ENCODE measurements at regions not wholly inside any gene's neighbourhood (a gene's known extent, or its start where the extent isn't known, plus 50 kb on each side); places are given as distances from the start of the nearest gene placed in this dataset.

DNA sequence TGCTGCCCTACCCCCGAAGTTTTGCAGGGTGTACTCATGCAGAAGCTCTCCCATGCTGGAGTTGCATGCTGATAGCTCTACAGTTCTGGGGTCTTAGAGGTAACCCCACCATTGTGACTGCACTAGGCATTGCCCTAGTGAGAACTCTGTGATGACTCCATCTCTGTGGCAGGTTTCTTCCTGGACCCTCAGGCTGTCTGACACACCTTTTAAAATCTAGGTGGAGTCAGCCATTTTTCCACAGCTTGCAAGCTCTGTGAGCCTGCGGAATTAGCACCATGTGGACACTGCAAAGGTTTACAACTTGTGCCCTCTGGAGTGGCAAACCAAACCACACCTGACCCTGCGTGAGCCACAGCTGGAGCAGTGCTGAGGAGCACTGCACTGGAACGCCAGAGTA is 636.2 kb upstream of the SPRY2 start:
- no peak overlapping the region for H3K4me3 Mint-ChIP-seq
- ChIA-PET POLR2A (no interaction called here), CTCF (interaction anchor here (1.2 kb wide), 1 partner anchor 634 kb away, joined by 5 read pairs; no protein-coding TSS in a partner anchor)
- 79% methylated on average over 3 of the region's 4 CpGs for WGBS (ENCODE audit: insufficient coverage)
- H3K4me1 ChIP-seq (ENCODE audit: control insufficient read depth in 2 of 2, insufficient read depth in 2 of 2, low read length in 2 of 2), result no peaks in the 10 kb centered on the region
- H3K27ac ChIP-seq (ENCODE audit: low read length in 2 of 2), result no peak overlapping the region
- no peaks in the 10 kb centered on the region for H3K9me3 ChIP-seq (ENCODE audit: control extremely low read depth in 1 of 3, control insufficient read depth in 2 of 3, insufficient read depth in 1 of 3, low read length in 2 of 3)
- H3K36me3 ChIP-seq (replicated peaks in 1 of 2; ENCODE audit: control extremely low read depth in 1 of 2, control insufficient read depth in 1 of 2, extremely low read depth in 1 of 2, insufficient read depth in 2 of 2, low read length in 1 of 2), result no peaks in the 10 kb centered on the region
- H3K79me2 ChIP-seq (ENCODE audit: control insufficient read depth, insufficient read depth, low read length), result no peaks in the 10 kb centered on the region
- no peak overlapping the region for H3K4me2 ChIP-seq (replicated peaks; ENCODE audit: low read depth, low read length, poor library complexity, severe bottlenecking)
- H3K27me3 Mint-ChIP-seq, result no peaks in the 10 kb centered on the region
- no peaks in the 10 kb centered on the region for H4K20me1 ChIP-seq (ENCODE audit: control insufficient read depth, insufficient read depth, low read length, poor library complexity, severe bottlenecking)
- intact Hi-C loops (cut with micrococcal nuclease), result no loop called here
- no peaks in the 10 kb centered on the region for H3K27me3 ChIP-seq (replicated peaks in 1 of 4; ENCODE audit: control extremely low read depth in 1 of 4, control insufficient read depth in 3 of 4, insufficient read depth in 4 of 4, low read length in 3 of 4)
- no peak overlapping the region for H3K27ac Mint-ChIP-seq
- H3K4me3 ChIP-seq (ENCODE audit: control extremely low read depth in 1 of 5, extremely low read depth in 1 of 5, insufficient read depth in 1 of 5, low read depth in 2 of 5, low read length in 4 of 5), result no peak overlapping the region
- TF ChIP-seq, protein P1, sequence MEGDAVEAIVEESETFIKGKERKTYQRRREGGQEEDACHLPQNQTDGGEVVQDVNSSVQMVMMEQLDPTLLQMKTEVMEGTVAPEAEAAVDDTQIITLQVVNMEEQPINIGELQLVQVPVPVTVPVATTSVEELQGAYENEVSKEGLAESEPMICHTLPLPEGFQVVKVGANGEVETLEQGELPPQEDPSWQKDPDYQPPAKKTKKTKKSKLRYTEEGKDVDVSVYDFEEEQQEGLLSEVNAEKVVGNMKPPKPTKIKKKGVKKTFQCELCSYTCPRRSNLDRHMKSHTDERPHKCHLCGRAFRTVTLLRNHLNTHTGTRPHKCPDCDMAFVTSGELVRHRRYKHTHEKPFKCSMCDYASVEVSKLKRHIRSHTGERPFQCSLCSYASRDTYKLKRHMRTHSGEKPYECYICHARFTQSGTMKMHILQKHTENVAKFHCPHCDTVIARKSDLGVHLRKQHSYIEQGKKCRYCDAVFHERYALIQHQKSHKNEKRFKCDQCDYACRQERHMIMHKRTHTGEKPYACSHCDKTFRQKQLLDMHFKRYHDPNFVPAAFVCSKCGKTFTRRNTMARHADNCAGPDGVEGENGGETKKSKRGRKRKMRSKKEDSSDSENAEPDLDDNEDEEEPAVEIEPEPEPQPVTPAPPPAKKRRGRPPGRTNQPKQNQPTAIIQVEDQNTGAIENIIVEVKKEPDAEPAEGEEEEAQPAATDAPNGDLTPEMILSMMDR (IDR thresholded peaks at IDR 0.05), result no peak
- no peak for TF ChIP-seq EZH2 (IDR thresholded peaks at IDR 0.05; ENCODE audit: borderline replicate concordance, insufficient read depth, low read depth, low read length, poor library complexity, severe bottlenecking)
- no peak for DNase-seq
- H3K9me3 Mint-ChIP-seq (ENCODE audit: insufficient read depth), result no peaks in the 10 kb centered on the region
- no peaks in the 10 kb centered on the region for H3K4me1 Mint-ChIP-seq
- no peak for ATAC-seq (ENCODE audit: low read depth)
- H2AFZ ChIP-seq (ENCODE audit: insufficient read depth, low read depth, low read length, poor library complexity, severe bottlenecking), result no peak overlapping the region
- H3K9ac ChIP-seq (ENCODE audit: low read length), result no peak overlapping the region

DNA sequence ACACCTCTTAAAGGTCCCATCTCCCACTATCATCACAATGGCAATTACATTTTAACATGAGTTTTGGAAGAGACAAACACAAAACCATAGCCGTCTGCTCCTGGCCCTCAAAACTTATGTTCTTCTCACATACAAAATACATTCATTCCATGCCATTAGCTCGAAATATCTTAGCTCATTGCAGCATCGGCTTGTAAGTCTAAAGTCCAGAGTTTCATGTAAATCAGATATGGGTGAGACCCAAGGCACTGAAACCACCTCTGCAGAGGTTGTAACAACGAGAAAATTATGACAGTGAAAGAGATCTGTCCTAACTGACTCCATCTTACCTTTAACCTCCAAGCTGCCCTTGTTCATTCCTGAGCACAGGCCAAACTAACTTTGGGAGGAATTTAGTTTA is 635.0 kb upstream of the SPRY2 start:
- no peak for TF ChIP-seq EZH2 (IDR thresholded peaks at IDR 0.05; ENCODE audit: borderline replicate concordance, insufficient read depth, low read depth, low read length, poor library complexity, severe bottlenecking)
- TF ChIP-seq, protein P1 (IDR thresholded peaks at IDR 0.05), result no peak
- H2AFZ ChIP-seq (ENCODE audit: insufficient read depth, low read depth, low read length, poor library complexity, severe bottlenecking), result no peak overlapping the region
- H3K4me2 ChIP-seq (replicated peaks; ENCODE audit: low read depth, low read length, poor library complexity, severe bottlenecking), result no peak overlapping the region
- H4K20me1 ChIP-seq (ENCODE audit: control insufficient read depth, insufficient read depth, low read length, poor library complexity, severe bottlenecking), result no peaks in the 10 kb centered on the region
- H3K4me3 ChIP-seq (ENCODE audit: control extremely low read depth in 1 of 5, extremely low read depth in 1 of 5, insufficient read depth in 1 of 5, low read depth in 2 of 5, low read length in 4 of 5), result no peak overlapping the region
- H3K27ac Mint-ChIP-seq, result no peak overlapping the region
- ATAC-seq (ENCODE audit: low read depth) (no peak), DNase-seq (no peak)
- no peak overlapping the region for H3K27ac ChIP-seq (ENCODE audit: low read length in 2 of 2)
- H3K9me3 Mint-ChIP-seq (ENCODE audit: insufficient read depth), result no peaks in the 10 kb centered on the region
- H3K36me3 ChIP-seq (replicated peaks in 1 of 2; ENCODE audit: control extremely low read depth in 1 of 2, control insufficient read depth in 1 of 2, extremely low read depth in 1 of 2, insufficient read depth in 2 of 2, low read length in 1 of 2), result no peaks in the 10 kb centered on the region
- no peaks in the 10 kb centered on the region for H3K4me1 ChIP-seq (ENCODE audit: control insufficient read depth in 2 of 2, insufficient read depth in 2 of 2, low read length in 2 of 2)
- no peak overlapping the region for H3K4me3 Mint-ChIP-seq
- no peak overlapping the region for H3K9ac ChIP-seq (ENCODE audit: low read length)
- H3K79me2 ChIP-seq (ENCODE audit: control insufficient read depth, insufficient read depth, low read length), result no peaks in the 10 kb centered on the region
- no peaks in the 10 kb centered on the region for H3K9me3 ChIP-seq (ENCODE audit: control extremely low read depth in 1 of 3, control insufficient read depth in 2 of 3, insufficient read depth in 1 of 3, low read length in 2 of 3)
- no peaks in the 10 kb centered on the region for H3K27me3 ChIP-seq (replicated peaks in 1 of 4; ENCODE audit: control extremely low read depth in 1 of 4, control insufficient read depth in 3 of 4, insufficient read depth in 4 of 4, low read length in 3 of 4)
- intact Hi-C loops (cut with micrococcal nuclease), result no loop called here
- no peaks in the 10 kb centered on the region for H3K4me1 Mint-ChIP-seq
- ChIA-PET CTCF (no interaction called here), POLR2A (no interaction called here)
- H3K27me3 Mint-ChIP-seq, result no peaks in the 10 kb centered on the region
- WGBS (ENCODE audit: insufficient coverage), result 80% methylated on average over 2 of the region's 4 CpGs
